ENCODE measurements at regions not wholly inside any gene's neighbourhood (a gene's known extent, or its start where the extent isn't known, plus 50 kb on each side); places are given as distances from the start of the nearest gene placed in this dataset.

- WGBS: 97% methylated on average over 3 of the region's 3 CpGs
- H3K27ac ChIP-seq: no peak overlapping the region
- H3K36me3 ChIP-seq: no peaks in the 10 kb centered on the region
- TF ChIP-seq POLR2AphosphoS5 (IDR thresholded peaks at IDR 0.05) (no peak), POLR2A (IDR thresholded peaks at IDR 0.05) (no peak), CTCF (IDR thresholded peaks at IDR 0.05) (no peak)
- DNase-seq (ENCODE audit: low spot score): no peak
- intact Hi-C loops (cut with DNase I): no loop called here
- H3K9me3 ChIP-seq: no peaks in the 10 kb centered on the region
- H3K4me1 ChIP-seq (replicated peaks): no peaks in the 10 kb centered on the region
- no peaks in the 10 kb centered on the region for H3K27me3 ChIP-seq (replicated peaks; ENCODE audit: insufficient read depth)
- H3K4me3 ChIP-seq: no peak overlapping the region
These were observed 296.2 kb downstream of the C12orf75 start for GRCh38 chr12:105626653-105627052.

- 92% methylated on average over 2 of the region's 2 CpGs for WGBS
- Histone ChIP-seq H3K27ac (no peak overlapping the region), H3K36me3 (no peaks in the 10 kb centered on the region), H3K4me1 (replicated peaks) (no peaks in the 10 kb centered on the region), H3K4me3 (no peak overlapping the region), H3K27me3 (replicated peaks; ENCODE audit: insufficient read depth) (no peaks in the 10 kb centered on the region), H3K9me3 (no peaks in the 10 kb centered on the region)
- intact Hi-C loops (cut with DNase I): no loop called here
- no peak for DNase-seq (ENCODE audit: low spot score)
- TF ChIP-seq POLR2AphosphoS5 (IDR thresholded peaks at IDR 0.05) (no peak), POLR2A (IDR thresholded peaks at IDR 0.05) (no peak), CTCF (IDR thresholded peaks at IDR 0.05) (no peak)
These were observed 307.0 kb downstream of the C12orf75 start for GRCh38 chr12:105637470-105637869.

- no peak for DNase-seq (ENCODE audit: low spot score)
- intact Hi-C loops (cut with DNase I): no loop called here
- H3K36me3 ChIP-seq: no peaks in the 10 kb centered on the region
- no peak for TF ChIP-seq POLR2A (IDR thresholded peaks at IDR 0.05)
- TF ChIP-seq CTCF (IDR thresholded peaks at IDR 0.05): no peak
- TF ChIP-seq POLR2AphosphoS5 (IDR thresholded peaks at IDR 0.05): no peak
- H3K4me3 ChIP-seq: no peak overlapping the region
- no peaks in the 10 kb centered on the region for H3K27me3 ChIP-seq (replicated peaks; ENCODE audit: insufficient read depth)
- 54% methylated on average over 1 of the region's 1 CpG for WGBS
- no peak overlapping the region for H3K27ac ChIP-seq
- H3K9me3 ChIP-seq: no peaks in the 10 kb centered on the region
- H3K4me1 ChIP-seq (replicated peaks): no peaks in the 10 kb centered on the region
These were observed 310.3 kb downstream of the C12orf75 start for GRCh38 chr12:105640761-105641160.

DNA sequence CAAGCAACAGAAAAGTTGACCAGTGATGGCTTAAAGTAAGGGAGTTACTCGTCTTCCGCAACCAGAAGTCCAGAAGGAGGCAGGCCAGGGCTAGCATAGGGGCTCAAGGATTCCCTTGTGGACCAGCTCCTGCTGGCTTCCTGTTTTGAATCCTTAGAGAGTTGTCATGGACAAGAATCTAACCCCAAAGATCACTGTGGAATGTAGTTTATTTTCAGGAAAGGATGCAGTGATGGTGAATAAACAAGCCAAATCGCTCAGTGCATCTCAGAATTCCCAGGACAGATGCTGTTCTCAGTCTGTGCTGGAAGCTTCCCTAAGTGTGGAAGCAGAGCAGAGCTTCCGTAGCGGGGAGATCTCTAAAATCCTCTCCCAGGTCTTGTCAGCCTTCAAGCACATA lies 311.3 kb downstream of the C12orf75 start:
- no peak for DNase-seq (ENCODE audit: low spot score)
- 94% methylated on average over 5 of the region's 5 CpGs for WGBS
- H3K4me3 ChIP-seq: no peak overlapping the region
- no peak overlapping the region for H3K27ac ChIP-seq
- no peaks in the 10 kb centered on the region for H3K4me1 ChIP-seq (replicated peaks)
- intact Hi-C loops (cut with DNase I): no loop called here
- H3K36me3 ChIP-seq: no peaks in the 10 kb centered on the region
- no peak for TF ChIP-seq CTCF (IDR thresholded peaks at IDR 0.05)
- TF ChIP-seq POLR2A (IDR thresholded peaks at IDR 0.05): no peak
- TF ChIP-seq POLR2AphosphoS5 (IDR thresholded peaks at IDR 0.05): no peak
- H3K27me3 ChIP-seq (replicated peaks; ENCODE audit: insufficient read depth): no peaks in the 10 kb centered on the region
- no peaks in the 10 kb centered on the region for H3K9me3 ChIP-seq

DNA sequence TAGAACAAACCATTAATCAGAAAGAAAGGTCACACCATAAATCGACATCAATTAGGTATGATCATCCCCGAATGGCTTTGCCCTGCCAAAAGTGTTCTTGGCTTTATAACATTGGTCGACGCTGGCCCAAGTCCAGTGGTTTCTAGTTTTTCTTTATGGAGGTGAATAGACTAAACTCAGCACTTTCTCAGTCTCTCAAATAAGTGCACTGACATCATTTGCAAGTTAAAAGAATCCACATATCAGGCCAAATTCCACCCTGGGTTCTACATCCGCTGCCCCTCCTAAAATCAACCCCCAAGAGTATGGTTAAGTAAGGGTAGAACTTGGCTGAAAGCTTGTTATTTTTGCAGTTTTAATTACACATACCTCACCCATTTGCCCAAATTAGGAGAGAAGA lies 314.3 kb downstream of the C12orf75 start:
- TF ChIP-seq POLR2AphosphoS5 (IDR thresholded peaks at IDR 0.05): no peak
- Histone ChIP-seq H3K36me3 (no peaks in the 10 kb centered on the region), H3K27ac (no peak overlapping the region), H3K4me1 (replicated peaks) (no peaks in the 10 kb centered on the region), H3K9me3 (no peaks in the 10 kb centered on the region), H3K4me3 (no peak overlapping the region), H3K27me3 (replicated peaks; ENCODE audit: insufficient read depth) (no peaks in the 10 kb centered on the region)
- no peak for DNase-seq (ENCODE audit: low spot score)
- intact Hi-C loops (cut with DNase I): no loop called here
- WGBS: 75% methylated on average over 5 of the region's 5 CpGs
